ENCODE measurements at regions not wholly inside any gene's neighbourhood (a gene's known extent, or its start where the extent isn't known, plus 50 kb on each side); places are given as distances from the start of the nearest gene placed in this dataset.

GRCh38 chr3:79874646-79875045, 106.8 kb upstream of the ROBO1 start:
- no peak for DNase-seq (ENCODE audit: low spot score)

- no peak for DNase-seq (ENCODE audit: low spot score)
Measured at GRCh38 chr3:79872483-79872882, 104.7 kb upstream of the ROBO1 start.

- DNase-seq (ENCODE audit: low spot score): no peak
Measured at GRCh38 chr3:79871656-79872055, 103.9 kb upstream of the ROBO1 start.

- no peak for DNase-seq (ENCODE audit: low spot score)
Measured at GRCh38 chr3:79870313-79870620, 102.5 kb upstream of the ROBO1 start.

GRCh38 chr3:79869461-79870312, 101.9 kb upstream of the ROBO1 start:
- DNase-seq (ENCODE audit: low spot score): no peak

GRCh38 chr3:79866162-79866561, 98.4 kb upstream of the ROBO1 start:
- DNase-seq (ENCODE audit: low spot score): no peak

GRCh38 chr3:79864077-79864476, 96.3 kb upstream of the ROBO1 start:
- no peak for DNase-seq (ENCODE audit: low spot score)

- DNase-seq (ENCODE audit: low spot score): no peak
Measured at GRCh38 chr3:79848876-79849275, 81.1 kb upstream of the ROBO1 start.

- no peak for DNase-seq (ENCODE audit: low spot score)
Measured at GRCh38 chr3:79847928-79848327, 80.1 kb upstream of the ROBO1 start.

GRCh38 chr3:79846148-79846933, 78.5 kb upstream of the ROBO1 start:
- no peak for DNase-seq (ENCODE audit: low spot score)

GRCh38 chr3:79845546-79845945, 77.7 kb upstream of the ROBO1 start:
- no peak for DNase-seq (ENCODE audit: low spot score)

GRCh38 chr3:79844176-79844575, 76.4 kb upstream of the ROBO1 start:
- no peak for DNase-seq (ENCODE audit: low spot score)

GRCh38 chr3:79843180-79843579, 75.4 kb upstream of the ROBO1 start:
- no peak for DNase-seq (ENCODE audit: low spot score)

GRCh38 chr3:79835701-79836100, 67.9 kb upstream of the ROBO1 start:
- no peak for DNase-seq (ENCODE audit: low spot score)

- DNase-seq (ENCODE audit: low spot score): no peak
Measured at GRCh38 chr3:79824166-79824565, 56.4 kb upstream of the ROBO1 start.

- no peak for DNase-seq (ENCODE audit: low spot score)
Measured at GRCh38 chr3:79822076-79822475, 54.3 kb upstream of the ROBO1 start.

- DNase-seq (ENCODE audit: low spot score): no peak
Measured at GRCh38 chr3:79820089-79820488, 52.3 kb upstream of the ROBO1 start.

- DNase-seq (ENCODE audit: low spot score): no peak
Measured at GRCh38 chr3:79818015-79818414, 50.2 kb upstream of the ROBO1 start.

Measured in AG08396 (cell line).